Ishikawa (cell line): ENCODE measurements at regions not wholly inside any gene's neighbourhood (a gene's known extent, or its start where the extent isn't known, plus 50 kb on each side); places are given as distances from the start of the nearest gene placed in this dataset.

Source experiments
- EP300 ChIP-seq: IDR thresholded peaks from 2 replicates; pipeline ENCODE4 v1.6.1; 2012; ENCODE audit warnings: borderline replicate concordance
- FOXM1 ChIP-seq: IDR thresholded peaks from 2 replicates; pipeline ENCODE4 v1.6.1; 2012; ENCODE audit warnings: low read depth, borderline replicate concordance
- RAD21 ChIP-seq: IDR thresholded peaks from 2 replicates; pipeline ENCODE4 v1.6.1; 2012; ENCODE audit warnings: low read depth
- TAF1 ChIP-seq: IDR thresholded peaks from 2 replicates; pipeline ENCODE4 v1.6.1; 2012; ENCODE audit warnings: low read depth, mild to moderate bottlenecking

DNA sequence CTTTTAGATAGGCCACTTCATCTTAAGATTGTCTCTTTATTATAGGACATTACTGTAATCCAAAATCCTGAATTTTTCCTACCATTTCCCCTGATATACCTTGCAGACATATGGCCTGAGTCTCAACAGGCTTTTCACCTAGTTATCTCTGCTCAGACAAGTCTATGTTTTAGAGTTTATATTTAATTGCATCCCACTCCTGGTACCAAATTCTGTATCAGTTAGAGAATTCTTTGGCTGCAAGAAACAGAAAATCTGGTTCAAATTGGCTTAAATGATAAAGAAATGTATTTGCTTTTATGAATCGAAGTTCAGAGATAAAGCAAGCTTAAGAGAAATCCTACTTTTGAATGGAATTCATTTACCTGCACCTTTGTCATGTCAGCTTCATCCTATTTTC is 102.2 kb upstream of the OSMR start:
- TF ChIP-seq EP300 (no peak), FOXM1 (no peak), TAF1 (no peak), RAD21 (no peak)
